GM20431 (cell line): ENCODE measurements at regions not wholly inside any gene's neighbourhood (a gene's known extent, or its start where the extent isn't known, plus 50 kb on each side); places are given as distances from the start of the nearest gene placed in this dataset.

ENCODE experiments used
- in situ Hi-C: fragments of 300-500 bp; cut with MseI, MboI; formaldehyde crosslinking; loops from one replicate; pipeline ENCODE4 v1.15.0; 2020; ENCODE audit warnings: low sequenced_read_pairs; ENCODE audit not compliant: unreplicated experiment

DNA sequence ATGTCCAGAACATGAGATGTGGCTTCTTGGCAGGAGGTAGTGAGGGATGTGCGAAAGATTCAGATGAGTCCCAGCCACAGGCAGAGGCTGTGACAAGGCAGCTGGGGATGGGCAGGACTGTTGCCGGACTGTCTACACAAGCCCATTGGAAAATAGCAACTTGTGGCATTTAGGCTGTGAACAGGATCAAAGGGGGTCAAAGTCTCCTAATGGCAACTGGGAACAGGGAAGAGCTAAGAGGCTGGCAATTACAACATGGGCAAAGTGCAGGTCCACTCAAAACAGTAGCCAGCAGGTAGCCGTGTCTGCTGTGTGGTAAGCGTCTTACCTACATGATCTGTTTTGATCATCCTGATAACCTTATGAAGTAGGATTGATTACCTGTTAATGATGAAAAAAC is 254.2 kb upstream of the ZNF32 start:
- in situ Hi-C loops: no loop called here

DNA sequence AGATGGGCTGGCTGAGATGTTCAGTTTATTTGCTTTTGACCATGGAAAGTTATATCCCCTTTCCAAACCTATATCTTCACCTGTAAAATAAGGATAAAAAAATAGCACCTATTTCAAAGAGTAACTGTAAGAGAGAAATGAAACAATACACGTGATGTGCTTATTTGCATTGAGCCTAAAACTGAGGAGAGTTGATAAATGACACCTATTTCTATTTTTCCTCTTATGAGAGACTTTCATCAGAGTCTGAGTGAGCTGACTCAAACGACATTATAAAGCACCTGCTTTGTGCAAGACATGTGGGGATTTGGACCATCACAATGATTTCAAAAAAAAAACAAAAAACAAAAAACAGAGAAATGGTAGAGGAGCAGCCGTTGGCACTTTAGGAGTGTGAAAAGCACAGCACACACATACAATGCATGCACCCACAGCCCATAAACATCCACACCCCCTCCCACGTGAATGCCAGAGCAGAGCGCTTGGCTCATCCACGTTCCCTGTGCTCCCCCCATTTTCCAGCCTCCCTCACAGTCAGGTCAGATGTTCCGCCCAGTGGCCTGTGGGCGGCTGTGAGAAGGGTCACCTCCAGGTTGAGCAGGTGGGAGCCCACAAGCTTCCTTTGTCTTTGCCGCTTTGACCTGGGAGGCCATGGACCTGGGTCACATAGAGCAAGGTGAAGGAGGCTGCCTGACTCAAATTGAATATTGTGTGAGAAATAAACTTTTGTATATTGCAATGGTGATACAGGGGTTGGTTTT is 253.2 kb upstream of the ZNF32 start:
- in situ Hi-C loops: no loop called here

DNA sequence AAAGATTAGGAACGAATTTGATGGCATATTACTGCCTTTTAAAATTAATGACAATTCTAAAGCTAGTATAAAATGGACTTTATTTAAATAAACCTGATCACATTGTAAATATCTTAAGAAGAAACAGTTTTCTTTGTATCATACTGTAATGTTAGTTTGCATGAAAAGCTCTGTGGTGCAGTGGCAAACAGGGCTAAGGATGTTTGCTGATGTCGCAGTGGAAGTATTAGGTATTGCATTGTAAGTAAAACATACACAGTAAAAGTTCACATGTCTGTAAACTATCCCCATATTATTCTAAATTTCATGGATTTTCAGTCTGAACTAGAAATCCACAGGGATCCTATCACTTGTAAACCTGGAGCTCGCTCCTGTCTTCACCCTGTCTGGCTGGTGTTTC is 252.6 kb upstream of the ZNF32 start:
- in situ Hi-C loops: no loop called here

DNA sequence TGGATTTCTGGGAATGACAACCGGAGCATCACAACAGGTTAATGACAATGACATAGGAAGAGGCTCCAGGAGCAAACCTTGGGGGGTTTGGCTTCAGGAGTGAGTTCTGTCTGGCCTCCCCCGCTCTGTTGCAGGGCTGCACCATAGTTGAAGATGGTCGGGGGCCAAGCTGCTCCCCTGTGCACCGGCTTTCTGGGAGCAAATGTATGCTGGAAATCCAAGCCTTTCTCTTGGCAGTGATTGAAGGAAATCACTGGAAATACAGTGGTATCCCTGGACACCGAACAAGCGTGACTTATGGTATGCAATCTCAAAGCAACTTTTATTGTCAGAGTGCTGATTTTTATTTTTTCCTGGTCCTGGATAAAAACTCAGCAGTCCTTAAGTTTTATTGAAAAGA is 251.9 kb upstream of the ZNF32 start:
- in situ Hi-C loops: no loop called here

DNA sequence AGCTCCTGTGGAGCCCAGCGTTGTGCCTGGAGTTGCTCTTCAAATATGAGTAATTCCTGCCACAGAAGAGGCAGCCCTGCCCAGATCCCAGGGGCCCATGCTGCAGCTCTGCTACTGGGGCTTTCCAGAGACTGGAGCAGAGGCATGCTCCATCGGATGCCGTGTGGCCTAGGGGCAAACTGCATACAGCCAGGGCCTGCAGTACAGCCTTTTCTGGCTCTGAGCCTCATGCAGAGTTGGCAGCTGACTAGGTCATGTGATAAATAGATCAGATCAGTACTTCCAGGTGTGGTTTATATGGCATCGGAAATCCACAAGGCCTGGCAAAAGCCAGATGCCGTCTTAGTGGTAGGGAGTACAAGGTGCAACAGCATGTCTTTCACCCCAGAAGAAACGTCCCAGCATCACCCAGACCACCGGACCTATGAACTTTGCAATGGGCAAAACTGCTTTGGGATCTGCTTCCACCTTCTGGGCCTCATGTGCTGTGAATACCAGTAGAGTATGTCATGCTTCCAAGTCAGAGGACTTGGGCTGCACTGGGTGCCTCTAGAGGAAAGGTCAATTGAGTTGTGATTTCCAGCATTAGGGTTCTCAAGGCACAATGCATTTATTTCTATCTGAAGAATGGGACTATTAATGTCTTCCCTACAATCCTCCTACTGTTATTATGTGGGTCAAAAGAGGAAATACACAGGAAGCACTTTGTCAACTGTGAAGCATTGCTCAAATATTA is 250.7 kb upstream of the ZNF32 start:
- in situ Hi-C loops: no loop called here

DNA sequence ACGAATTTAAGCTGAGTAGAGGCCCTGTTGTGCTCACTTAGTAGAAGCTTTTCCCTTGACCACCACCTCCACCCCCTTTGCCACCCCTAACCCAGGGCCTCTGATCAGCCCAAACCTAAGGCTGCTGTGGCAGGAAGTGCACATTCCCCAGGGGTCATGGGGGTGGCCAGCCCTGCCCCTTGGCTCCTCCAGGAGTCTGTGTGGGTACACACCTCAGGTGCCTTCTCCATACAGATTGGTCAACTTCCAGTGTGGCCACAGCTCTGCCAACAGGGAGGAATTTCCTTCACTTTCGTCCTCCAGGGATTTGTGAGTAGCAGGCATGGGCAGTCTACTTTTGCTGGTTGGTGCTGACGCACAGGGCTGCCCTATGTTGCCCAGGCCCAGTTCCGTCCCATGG is 249.9 kb upstream of the ZNF32 start:
- in situ Hi-C loops: no loop called here

DNA sequence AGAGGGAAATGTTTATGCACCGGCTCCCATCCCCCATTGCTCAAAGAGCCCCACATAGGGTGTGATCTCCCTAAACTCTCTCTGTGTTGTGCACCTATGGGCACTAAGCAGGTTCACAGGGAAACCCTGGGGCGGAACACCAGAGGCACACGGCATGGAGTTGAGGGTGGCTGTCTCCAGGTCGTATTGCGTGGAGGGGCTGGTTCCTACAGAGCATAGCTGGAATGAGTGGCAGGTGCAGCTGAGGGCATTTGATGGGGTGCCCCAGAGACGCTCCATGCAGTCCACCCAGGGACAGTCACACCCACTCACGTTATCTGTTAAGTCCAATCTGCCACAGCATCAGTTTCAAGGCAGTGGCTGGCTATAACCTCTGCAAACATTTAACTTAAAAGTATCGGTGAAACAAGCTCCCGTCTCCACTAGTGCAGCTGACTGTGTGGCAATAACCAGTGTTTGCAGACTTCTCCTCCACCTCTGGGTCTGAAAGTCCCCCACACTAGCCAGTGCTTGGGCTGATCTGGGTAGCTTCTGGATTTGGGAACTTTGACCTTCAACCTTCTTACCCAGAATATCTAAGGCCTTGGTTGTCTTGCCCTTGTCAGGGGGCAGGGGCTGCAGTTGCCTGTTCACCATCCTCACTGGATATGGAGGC is 249.2 kb upstream of the ZNF32 start:
- in situ Hi-C loops: no loop called here

DNA sequence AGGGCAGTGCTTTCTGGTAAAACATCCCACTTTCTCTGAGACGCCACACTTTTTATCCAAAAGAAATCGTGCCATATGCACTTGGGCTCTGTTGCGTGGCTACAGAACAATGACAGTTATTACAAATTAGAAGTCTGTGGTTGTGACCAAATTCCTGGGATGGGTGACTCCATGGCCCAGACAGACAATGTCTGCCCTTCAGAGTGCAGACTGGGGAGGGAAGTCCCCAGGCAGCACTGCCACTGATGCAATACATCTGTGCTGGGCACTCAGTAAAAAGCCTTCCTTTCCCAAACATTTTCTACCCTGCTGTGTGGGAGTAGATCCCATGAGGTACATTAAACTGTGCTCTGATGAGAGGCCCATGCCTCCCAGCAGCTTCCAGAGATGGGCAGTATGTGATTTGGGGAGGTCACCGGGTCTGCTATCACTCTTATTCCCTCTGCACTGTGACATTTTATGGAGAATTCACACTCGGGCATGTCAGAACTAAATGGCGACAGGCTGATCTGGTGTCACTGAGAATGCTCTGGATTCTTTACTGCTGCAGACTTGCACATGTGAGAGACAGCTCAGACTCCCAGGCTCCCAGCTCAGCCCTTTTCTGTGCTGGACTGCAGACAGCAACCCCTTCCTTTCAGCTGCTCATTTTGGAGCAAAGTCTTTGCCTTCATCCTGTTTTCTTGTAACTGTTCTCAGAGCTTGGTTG is 243.5 kb upstream of the ZNF32 start:
- in situ Hi-C loops: no loop called here

DNA sequence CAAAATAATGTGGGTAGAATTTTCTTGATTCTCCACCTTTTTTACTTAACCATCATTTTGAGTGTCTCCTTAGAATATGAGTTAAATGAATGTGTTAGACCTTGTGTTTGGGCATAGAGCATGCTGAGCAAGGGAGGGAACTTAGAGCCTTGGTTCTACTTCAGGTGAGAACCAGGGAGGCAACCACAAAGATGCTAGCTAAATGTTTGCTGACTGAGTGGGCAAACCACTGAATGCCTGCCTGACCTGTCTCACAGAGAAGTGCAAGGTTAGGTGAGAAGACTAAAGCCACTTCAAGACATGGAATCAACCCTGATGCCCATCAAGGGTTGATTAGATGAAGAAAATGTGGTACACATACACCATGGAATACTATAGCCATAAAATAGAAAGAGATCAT is 242.6 kb upstream of the ZNF32 start:
- in situ Hi-C loops: no loop called here

DNA sequence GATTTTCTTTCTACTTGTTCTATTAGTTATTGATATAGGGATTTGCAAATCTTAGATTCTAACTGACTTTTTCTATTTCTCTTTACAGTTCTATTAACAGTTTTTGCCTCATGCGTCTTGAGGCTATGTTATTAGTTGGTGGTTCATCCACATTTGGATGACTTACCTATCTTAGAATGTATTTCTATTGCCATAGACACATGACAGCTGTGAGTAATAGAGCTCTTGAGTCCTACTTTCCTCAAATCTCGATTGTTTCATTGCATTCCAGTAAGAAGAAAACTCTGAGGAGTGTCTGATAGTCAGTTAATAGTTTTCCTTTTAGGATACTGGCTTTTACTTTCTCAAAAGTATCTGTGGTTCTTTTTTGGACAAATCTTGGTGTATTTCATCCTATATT is 241.4 kb upstream of the ZNF32 start:
- in situ Hi-C loops: no loop called here

DNA sequence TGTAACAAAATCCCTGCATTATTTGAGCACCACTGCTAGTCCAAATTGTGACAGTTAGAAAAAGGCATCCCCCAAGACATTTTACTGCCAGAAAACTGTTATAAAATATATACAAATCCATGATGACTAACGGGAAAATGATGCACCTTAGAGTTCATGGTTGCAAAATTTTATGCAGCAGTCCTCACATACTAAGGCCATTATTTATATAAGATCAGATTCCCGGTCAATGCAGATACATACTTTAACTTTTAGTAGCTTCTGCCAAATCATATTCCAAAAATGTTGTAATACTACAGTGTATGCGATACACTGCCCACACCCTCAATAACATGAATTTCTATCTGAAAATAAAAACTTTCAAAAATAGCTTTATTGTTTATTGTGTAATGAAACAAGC is 239.9 kb upstream of the ZNF32 start:
- in situ Hi-C loops: no loop called here

DNA sequence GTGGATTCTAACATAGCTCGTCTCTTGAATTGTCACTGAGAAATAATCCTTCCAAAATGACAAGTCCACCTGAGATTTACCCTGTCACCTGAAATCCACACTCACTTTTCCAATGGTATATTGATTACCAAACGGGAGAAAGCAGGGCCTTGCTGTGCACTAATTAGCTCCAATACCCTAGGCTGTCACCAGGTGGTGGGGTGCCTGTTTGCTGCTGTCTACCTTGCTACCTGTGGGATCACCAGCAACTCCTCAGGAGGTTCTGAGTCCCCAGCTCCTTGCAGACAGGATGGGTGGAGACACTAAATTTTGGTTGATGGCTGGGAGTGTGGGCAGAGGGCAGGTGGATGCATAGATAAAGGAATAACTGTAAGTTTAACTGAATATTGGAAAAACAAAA is 237.2 kb upstream of the ZNF32 start:
- in situ Hi-C loops: no loop called here

DNA sequence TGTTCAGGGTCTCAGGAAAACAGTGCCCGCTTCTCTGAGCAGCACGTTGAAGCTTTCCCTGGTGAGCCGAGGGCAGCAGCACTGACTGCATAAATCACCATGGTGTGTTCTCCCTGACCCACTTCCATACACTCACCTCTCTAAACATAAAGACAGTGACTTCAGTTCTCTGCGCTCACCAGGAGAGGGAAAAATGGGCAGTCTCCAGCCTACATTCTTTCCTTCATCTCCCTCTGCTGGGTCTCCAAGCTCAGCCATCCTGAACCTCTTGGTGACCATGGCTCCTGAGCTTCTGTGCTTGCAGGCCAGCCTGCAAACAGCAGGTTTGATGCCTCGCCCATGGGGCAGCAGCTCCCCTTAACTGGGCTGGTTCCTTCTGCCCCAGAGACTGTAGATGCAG is 236.6 kb upstream of the ZNF32 start:
- in situ Hi-C loops: no loop called here

DNA sequence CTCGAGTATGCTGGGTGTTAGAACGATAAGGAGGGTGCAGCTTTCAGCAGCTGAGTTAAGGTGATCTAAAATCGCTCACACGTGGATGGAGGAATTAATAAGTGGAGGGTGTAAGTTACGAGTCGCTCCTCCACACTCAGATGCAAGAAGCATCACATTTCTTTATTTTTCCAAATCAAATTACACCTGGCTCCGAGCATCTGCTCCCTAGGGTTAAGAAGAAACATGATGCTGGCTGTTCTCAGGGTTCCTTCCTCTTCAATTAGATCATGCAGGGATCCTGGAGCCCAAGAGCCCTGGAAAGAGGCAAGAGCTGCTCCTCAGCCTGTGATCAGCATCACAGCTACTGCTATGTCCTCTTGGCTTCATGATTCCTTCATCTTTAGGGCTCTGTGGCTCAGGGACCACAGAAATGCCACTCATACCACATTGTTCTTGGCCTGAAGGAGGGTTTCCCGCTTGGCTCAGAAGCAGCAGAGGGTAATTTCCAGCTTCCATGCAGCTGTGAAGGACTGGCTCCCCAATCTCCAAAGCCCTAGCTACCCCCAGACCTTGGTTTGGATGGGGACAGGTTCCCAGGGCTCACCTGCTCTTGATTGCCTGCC is 235.9 kb upstream of the ZNF32 start:
- in situ Hi-C loops: no loop called here

DNA sequence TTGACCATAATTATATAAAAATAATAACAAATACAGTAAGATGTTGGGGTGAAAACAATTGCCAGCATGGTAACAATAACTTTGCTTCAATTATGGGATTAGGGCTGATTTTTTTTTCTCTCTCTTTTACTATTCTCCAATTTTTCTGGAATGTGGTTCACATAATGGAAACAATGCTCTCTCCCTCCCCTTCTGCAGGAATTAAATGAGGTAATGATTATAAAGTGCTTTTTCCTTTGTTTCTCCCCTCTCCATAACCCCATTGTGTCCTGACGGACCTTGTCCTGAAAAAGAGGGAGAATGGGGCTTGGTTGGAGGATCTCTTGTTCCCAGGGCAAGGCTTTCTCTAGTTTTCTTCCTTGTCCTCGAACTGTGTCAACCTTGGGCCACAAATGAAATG is 234.0 kb upstream of the ZNF32 start:
- in situ Hi-C loops: no loop called here

DNA sequence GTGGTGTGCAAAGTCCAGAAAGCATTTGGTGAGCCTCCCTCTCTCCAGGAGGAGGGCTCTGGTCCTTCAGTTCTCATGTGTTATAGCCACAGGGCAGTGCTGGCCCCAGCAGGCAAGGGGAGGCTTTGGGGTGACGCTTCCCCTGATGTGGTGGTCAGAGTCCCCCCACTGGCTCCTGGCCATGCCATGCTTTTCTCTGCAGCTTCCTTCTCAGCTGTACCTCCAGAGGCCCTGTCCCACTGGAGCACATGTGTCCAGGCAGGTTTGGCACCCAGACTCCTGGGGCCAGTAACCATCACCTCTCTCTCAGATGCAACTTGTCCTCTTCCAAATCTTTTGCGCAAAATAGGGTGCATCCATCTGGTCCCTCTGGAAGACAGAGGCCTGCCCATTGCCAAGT is 233.0 kb upstream of the ZNF32 start:
- in situ Hi-C loops: no loop called here

DNA sequence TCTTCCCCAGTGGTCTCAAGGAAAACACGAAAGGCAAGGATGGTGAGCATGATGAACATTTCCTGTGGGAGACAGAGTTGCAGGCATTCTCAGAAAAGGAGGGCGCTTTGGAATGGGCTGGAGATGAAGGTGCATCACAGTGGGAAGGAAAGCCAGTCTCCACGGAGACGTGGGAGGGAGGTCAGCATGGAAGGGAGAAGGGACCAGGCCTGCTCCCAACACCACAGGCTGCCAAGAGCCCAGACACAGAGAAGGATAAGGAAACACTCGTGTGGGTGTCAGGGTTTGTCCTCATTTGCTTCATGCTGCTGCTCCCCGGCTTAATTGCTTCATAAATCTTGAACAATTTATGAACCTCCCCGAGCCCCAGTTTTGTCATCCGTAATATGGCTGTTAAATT is 231.5 kb upstream of the ZNF32 start:
- in situ Hi-C loops: no loop called here

DNA sequence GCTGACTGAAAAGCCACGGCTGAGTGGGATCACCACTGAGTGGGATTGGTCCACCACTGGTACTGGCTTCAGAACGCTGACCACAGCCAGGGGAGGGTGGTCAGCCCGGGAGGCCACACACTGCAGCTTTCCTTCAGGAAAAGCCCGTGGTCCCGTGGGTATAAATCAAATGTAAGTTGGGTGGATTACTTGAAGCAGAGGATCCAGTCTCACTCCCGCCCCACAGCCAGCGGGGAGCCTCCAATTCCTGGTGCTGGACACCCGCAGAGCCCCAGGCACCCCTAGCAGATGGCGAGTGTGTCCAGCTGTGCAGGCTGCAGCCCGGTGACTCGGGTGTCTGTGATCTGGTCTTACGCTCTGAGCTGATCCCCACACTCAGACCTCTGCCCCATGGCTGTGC is 231.1 kb upstream of the ZNF32 start:
- in situ Hi-C loops: no loop called here

DNA sequence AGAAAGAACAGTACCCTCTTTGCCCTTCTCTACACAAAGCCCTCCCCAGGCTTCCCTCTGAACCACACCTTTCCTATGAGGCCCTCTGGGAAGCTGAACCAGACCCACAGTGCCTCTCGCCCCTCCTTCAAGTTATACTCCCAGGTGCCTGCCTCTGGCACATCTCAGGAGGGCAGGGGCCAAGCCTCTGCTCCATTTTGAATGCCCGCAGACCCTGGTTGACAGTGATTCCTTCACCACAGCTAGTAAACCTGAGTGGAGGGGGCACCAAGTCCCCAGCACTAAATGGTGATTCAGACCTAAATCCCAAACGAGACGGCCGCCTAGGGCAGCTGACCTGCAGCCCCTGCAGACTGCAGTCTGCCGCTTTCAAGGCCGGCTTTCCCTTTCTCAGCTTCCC is 230.5 kb upstream of the ZNF32 start:
- in situ Hi-C loops: no loop called here

DNA sequence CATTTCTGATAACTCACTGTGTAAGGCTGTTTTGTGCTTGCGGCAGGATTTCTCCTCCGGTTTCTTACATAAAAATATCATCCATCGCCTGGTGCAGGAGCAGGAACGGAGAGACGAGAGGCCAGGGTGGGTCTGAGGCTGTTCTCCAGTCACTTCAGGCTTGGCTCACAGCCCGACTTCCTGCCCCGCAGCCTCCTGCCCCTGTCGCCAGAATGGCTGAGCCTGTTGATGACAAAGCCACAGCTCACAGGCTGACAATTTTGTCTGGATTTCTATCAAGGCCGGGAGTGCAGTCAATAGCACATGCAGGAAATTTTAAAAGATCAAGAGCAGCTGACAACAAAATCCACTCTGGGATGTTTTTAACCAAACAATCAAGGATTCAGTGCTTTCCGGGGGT is 229.7 kb upstream of the ZNF32 start:
- in situ Hi-C loops: no loop called here
